HEK293T (cell line): ENCODE measurements at regions not wholly inside any gene's neighbourhood (a gene's known extent, or its start where the extent isn't known, plus 50 kb on each side); places are given as distances from the start of the nearest gene placed in this dataset.
A peak's percentile ranks its signal among the peaks of the same experiment; 100 is the strongest.

Experiments used
- CTCF ChIA-PET: fragments of 350-600 bp; formaldehyde crosslinking; extraction: SDS; loops from one replicate; lab custom pipeline; 2021; ENCODE audit warnings: antibody characterized with exemption, inconsistent platforms; lab: Yijun Ruan, JAX
- POLR2A ChIA-PET: fragments of 350-600 bp; formaldehyde crosslinking; extraction: SDS; loops from one replicate; lab custom pipeline; 2020; ENCODE audit warnings: antibody characterized with exemption, inconsistent platforms; lab: Yijun Ruan, JAX
- DNase-seq: peaks from one replicate; pipeline ENCODE4 v3.0.0; 2012; ENCODE audit warnings: mixed read lengths; ENCODE audit errors: extremely low spot score
- ARNT ChIP-seq: fragments of 450-650 bp; IDR thresholded peaks from 2 replicates; pipeline ENCODE4 v1.6.1; 2017; ENCODE audit warnings: mild to moderate bottlenecking
- BHLHE40 ChIP-seq: fragments of 450-650 bp; IDR thresholded peaks from 2 replicates; pipeline ENCODE4 v1.6.1; 2016; ENCODE audit warnings: mild to moderate bottlenecking, moderate library complexity, borderline replicate concordance
- CTBP1 ChIP-seq: fragments of 450-650 bp; IDR thresholded peaks from 2 replicates; pipeline ENCODE4 v1.6.1; 2016; ENCODE audit warnings: borderline replicate concordance
- ELF4 ChIP-seq: fragments of 450-650 bp; IDR thresholded peaks from 2 replicates; pipeline ENCODE4 v1.6.1; 2017; ENCODE audit warnings: antibody characterized with exemption
- FOXA1 ChIP-seq: fragments of 450-650 bp; IDR thresholded peaks from 2 replicates; pipeline ENCODE4 v1.6.1; 2016; ENCODE audit warnings: mild to moderate bottlenecking
- FOXK2 ChIP-seq: fragments of 450-650 bp; IDR thresholded peaks from 2 replicates; pipeline ENCODE4 v1.6.1; 2016; ENCODE audit warnings: mild to moderate bottlenecking
- FOXM1 ChIP-seq: fragments of 450-650 bp; IDR thresholded peaks from 2 replicates; pipeline ENCODE4 v1.6.1; 2017; ENCODE audit warnings: mild to moderate bottlenecking, borderline replicate concordance
- HDGF ChIP-seq: fragments of 450-650 bp; IDR thresholded peaks from 2 replicates; pipeline ENCODE4 v1.6.1; 2017; ENCODE audit warnings: antibody characterized with exemption, borderline replicate concordance
- L3MBTL2 ChIP-seq: fragments of 450-650 bp; conservative IDR thresholded peaks from 2 replicates; pipeline ENCODE4 v1.6.1; 2016; ENCODE audit warnings: mild to moderate bottlenecking
- LEF1 ChIP-seq: fragments of 450-650 bp; IDR thresholded peaks from 2 replicates; pipeline ENCODE4 v1.6.1; 2017; ENCODE audit warnings: mild to moderate bottlenecking, borderline replicate concordance
- NFRKB ChIP-seq: fragments of 450-650 bp; IDR thresholded peaks from 2 replicates; pipeline ENCODE4 v1.6.1; 2016; ENCODE audit warnings: mild to moderate bottlenecking, moderate library complexity
- PKNOX1 ChIP-seq: fragments of 450-650 bp; IDR thresholded peaks from 2 replicates; pipeline ENCODE4 v1.6.1; 2016
- SP1 ChIP-seq: fragments of 450-650 bp; IDR thresholded peaks from 2 replicates; pipeline ENCODE4 v1.6.1; 2017
- SUZ12 ChIP-seq: fragments of 450-650 bp; IDR thresholded peaks from 2 replicates; pipeline ENCODE4 v1.6.1; 2016; ENCODE audit warnings: mild to moderate bottlenecking
- TARDBP ChIP-seq: fragments of 450-650 bp; IDR thresholded peaks from 2 replicates; pipeline ENCODE4 v1.6.1; 2016
- ZNF384 ChIP-seq: fragments of 450-650 bp; IDR thresholded peaks from 2 replicates; pipeline ENCODE4 v1.6.1; 2016

- ChIA-PET CTCF (no interaction called here), POLR2A (no interaction called here)
- TF ChIP-seq ZNF384 (no peak), CTBP1 (no peak), BHLHE40 (no peak), L3MBTL2 (no peak), FOXK2 (no peak), NFRKB (no peak), LEF1 (no peak), TARDBP (no peak), FOXM1 (no peak), FOXA1 (no peak), HDGF (no peak), ARNT (no peak), ELF4 (no peak), SP1 (no peak), SUZ12 (no peak), PKNOX1 (no peak)
- no peak for DNase-seq
Measured at GRCh38 chr12:91786499-91787272, 359.0 kb downstream of the BTG1 start.

GRCh38 chr12:91785655-91786498 lies 359.8 kb downstream of the BTG1 start:
- no peak for DNase-seq
- ChIA-PET CTCF (no interaction called here), POLR2A (no interaction called here)
- TF ChIP-seq ZNF384 (no peak), FOXA1 (no peak), L3MBTL2 (no peak), HDGF (no peak), SUZ12 (no peak), PKNOX1 (no peak), SP1 (no peak), BHLHE40 (no peak), ARNT (no peak), FOXM1 (no peak), NFRKB (no peak), ELF4 (no peak), CTBP1 (no peak), LEF1 (no peak), TARDBP (no peak)

GRCh38 chr12:91781114-91781513 lies 364.5 kb downstream of the BTG1 start:
- POLR2A ChIA-PET, result no interaction called here

GRCh38 chr12:91778938-91779400 lies 366.7 kb downstream of the BTG1 start:
- no peak for TF ChIP-seq FOXA1
- no peak for TF ChIP-seq ARNT
- no peak for TF ChIP-seq ELF4
- TF ChIP-seq SP1, result no peak
- no peak for TF ChIP-seq ZNF384
- no peak for TF ChIP-seq FOXM1
- TF ChIP-seq CTBP1, result no peak
- no peak for TF ChIP-seq SUZ12
- POLR2A ChIA-PET, result no interaction called here
- peak; percentile 10 for DNase-seq
- CTCF ChIA-PET, result interaction anchor here (0.8 kb wide), 1 partner anchor 405 kb away, joined by 3 read pairs; no protein-coding TSS in a partner anchor

More at GRCh38 chr12:91781114-91781513, 364.5 kb downstream of the BTG1 start:
- DNase-seq, result no peak
- no peak for TF ChIP-seq L3MBTL2
- TF ChIP-seq FOXM1, result no peak
- TF ChIP-seq FOXA1, result no peak
- no peak for TF ChIP-seq SP1
- no peak for TF ChIP-seq BHLHE40
- TF ChIP-seq ARNT, result no peak
- TF ChIP-seq LEF1, result no peak
- no peak for TF ChIP-seq PKNOX1
- TF ChIP-seq FOXK2, result no peak
- no peak for TF ChIP-seq HDGF
- TF ChIP-seq NFRKB, result no peak
- TF ChIP-seq TARDBP, result no peak
- no peak for TF ChIP-seq ZNF384
- TF ChIP-seq CTBP1, result no peak
- TF ChIP-seq SUZ12, result no peak
- CTCF ChIA-PET, result interaction anchor here (0.5 kb wide), 1 partner anchor 571 kb away, joined by 4 read pairs; no protein-coding TSS in a partner anchor
